IMR-90 (cell line): ENCODE measurements at regions not wholly inside any gene's neighbourhood (a gene's known extent, or its start where the extent isn't known, plus 50 kb on each side); places are given as distances from the start of the nearest gene placed in this dataset.
A peak's percentile ranks its signal among the peaks of the same experiment; 100 is the strongest.

ENCODE experiments used
- ATAC-seq: fragments of 200-7000 bp; cut with Tn5 transposase; 2 replicates; pipeline ENCODE4 v1.9.1; 2020; ENCODE audit warnings: low read depth, mild to moderate bottlenecking, moderate library complexity
- BruUV-seq: library from RNA; stranded (reverse); fragments of 400-500 nt; replicated peaks from 2 replicates; lab custom pipeline; 2021; lab: Mats Ljungman, UMichigan
- CTCF ChIA-PET: fragments of 300-600 bp; formaldehyde crosslinking; extraction: SDS; loops from one replicate; lab custom pipeline; 2021; ENCODE audit warnings: antibody characterized with exemption; lab: Yijun Ruan, JAX
- POLR2A ChIA-PET: fragments of 300-600 bp; sonication (Branson Sonifier 250); formaldehyde crosslinking; loops from one replicate; lab custom pipeline; 2022; ENCODE audit warnings: antibody characterized with exemption; ENCODE audit not compliant: unreplicated experiment; lab: Charles Lee
- DNase-seq: peaks from one replicate; pipeline ENCODE4 v3.0.0; 2013
- H2AFZ ChIP-seq: replicated peaks from 2 replicates; pipeline ENCODE3; 2013; ENCODE audit warnings: low read length, mild to moderate bottlenecking; ENCODE audit not compliant: poor library complexity
- H2AK5ac ChIP-seq: 2 replicates; pipeline ENCODE4 v1.6.1; 2013; ENCODE audit warnings: low read depth, low read length, inconsistent platforms
- H2AK9ac ChIP-seq: replicated peaks from 2 replicates; pipeline ENCODE3; 2013; ENCODE audit warnings: mild to moderate bottlenecking, low read depth, low read length, moderate library complexity; ENCODE audit not compliant: poor library complexity
- H2BK120ac ChIP-seq: 2 replicates; pipeline ENCODE4 v1.6.1; 2013; ENCODE audit warnings: low read depth, low read length, inconsistent platforms
- H2BK15ac ChIP-seq: 3 replicates; pipeline ENCODE4 v1.6.1; 2013; ENCODE audit warnings: low read depth, low read length, inconsistent platforms
- H2BK20ac ChIP-seq: 2 replicates; pipeline ENCODE4 v1.6.1; 2013; ENCODE audit warnings: low read depth, mild to moderate bottlenecking, inconsistent platforms, low read length, moderate library complexity
- H2BK5ac ChIP-seq: 2 replicates; pipeline ENCODE4 v1.6.1; 2013; ENCODE audit warnings: mild to moderate bottlenecking, low read depth, low read length, inconsistent platforms; ENCODE audit not compliant: poor library complexity, severe bottlenecking
- H3K14ac ChIP-seq: replicated peaks from 2 replicates; pipeline ENCODE4 v1.6.1; 2013; ENCODE audit warnings: low read depth, low read length, inconsistent platforms
- H3K18ac ChIP-seq: 2 replicates; pipeline ENCODE4 v1.6.1; 2013; ENCODE audit warnings: low read depth, low read length, control low read depth
- H3K23ac ChIP-seq: 2 replicates; pipeline ENCODE4 v1.6.1; 2013; ENCODE audit warnings: low read depth, low read length, inconsistent platforms
- H3K27ac ChIP-seq: 2 replicates; pipeline ENCODE4 v1.5.1; 2013; ENCODE audit warnings: mild to moderate bottlenecking, control low read depth, low read length; ENCODE audit not compliant: insufficient read depth
- H3K27me3 ChIP-seq: 2 replicates; pipeline ENCODE4 v1.6.1; 2013; ENCODE audit warnings: low read length; ENCODE audit not compliant: control insufficient read depth, insufficient read depth
- H3K36me3 ChIP-seq: 2 replicates; pipeline ENCODE4 v1.6.1; 2013; ENCODE audit warnings: low read length, mixed read lengths; ENCODE audit not compliant: control insufficient read depth, insufficient read depth
- H3K4ac ChIP-seq: 2 replicates; pipeline ENCODE4 v1.6.1; 2013; ENCODE audit warnings: low read depth, low read length, inconsistent platforms
- H3K4me1 ChIP-seq: 2 replicates; pipeline ENCODE4 v1.6.1; 2013; ENCODE audit warnings: low read length, mixed read lengths; ENCODE audit not compliant: control insufficient read depth, insufficient read depth
- H3K4me2 ChIP-seq: 2 replicates; pipeline ENCODE4 v1.6.1; 2013; ENCODE audit warnings: low read depth, mild to moderate bottlenecking, control low read depth, low read length, moderate library complexity
- H3K4me3 ChIP-seq: 2 replicates; pipeline ENCODE4 v1.5.1; 2013; ENCODE audit warnings: low read depth, mild to moderate bottlenecking, control low read depth, low read length, moderate library complexity; ENCODE audit not compliant: insufficient read depth
- H3K56ac ChIP-seq: 2 replicates; pipeline ENCODE4 v1.6.1; 2013; ENCODE audit warnings: low read length, inconsistent platforms; ENCODE audit not compliant: insufficient read depth; ENCODE audit errors: extremely low read depth
- H3K79me1 ChIP-seq, 2 experiments: 2 replicates each; pipeline ENCODE4 v1.6.1; 2013; ENCODE audit warnings: low read length in 2 of 2, inconsistent platforms in 1 of 2, low read depth in 1 of 2
- H3K9ac ChIP-seq: 2 replicates; pipeline ENCODE4 v1.6.1; 2013; ENCODE audit warnings: low read depth, low read length, control low read depth
- H3K9me1 ChIP-seq: 2 replicates; pipeline ENCODE4 v1.6.1; 2013; ENCODE audit warnings: low read length, inconsistent platforms; ENCODE audit not compliant: insufficient read depth
- H3K9me3 ChIP-seq: 2 replicates; pipeline ENCODE4 v1.6.1; 2013; ENCODE audit warnings: low read length; ENCODE audit not compliant: control insufficient read depth, insufficient read depth
- H4K20me1 ChIP-seq: 2 replicates; pipeline ENCODE4 v1.6.1; 2013; ENCODE audit warnings: low read length, inconsistent platforms; ENCODE audit not compliant: insufficient read depth
- H4K5ac ChIP-seq: 2 replicates; pipeline ENCODE4 v1.6.1; 2013; ENCODE audit warnings: mild to moderate bottlenecking, low read depth, low read length, control low read depth
- H4K8ac ChIP-seq, 2 experiments: 2 replicates each; pipeline ENCODE4 v1.6.1; 2013; ENCODE audit warnings: low read depth in 2 of 2, low read length in 2 of 2, control low read depth in 1 of 2, inconsistent platforms in 1 of 2
- H4K91ac ChIP-seq: 2 replicates; pipeline ENCODE4 v1.6.1; 2013; ENCODE audit warnings: low read depth, low read length, inconsistent platforms; ENCODE audit not compliant: insufficient read depth
- CTCF ChIP-seq: conservative IDR thresholded peaks from 2 replicates; pipeline ENCODE4 v1.5.1; 2012; ENCODE audit warnings: mild to moderate bottlenecking, low read depth, low read length, improper control_type of control experiment
- MAFK ChIP-seq: IDR thresholded peaks from 2 replicates; pipeline ENCODE4 v1.6.1; 2012; ENCODE audit warnings: low read depth, low read length, improper control_type of control experiment
- MAZ ChIP-seq: IDR thresholded peaks from 2 replicates; pipeline ENCODE4 v1.6.1; 2012; ENCODE audit warnings: low read depth, mild to moderate bottlenecking, low read length, improper control_type of control experiment, moderate library complexity, borderline replicate concordance
- POLR2A ChIP-seq: IDR thresholded peaks from 2 replicates; pipeline ENCODE4 v1.6.1; 2012; ENCODE audit warnings: mild to moderate bottlenecking, low read depth, low read length
- RAD21 ChIP-seq: IDR thresholded peaks from 2 replicates; pipeline ENCODE4 v1.6.1; 2012; ENCODE audit warnings: low read length, improper control_type of control experiment
- WGBS, 2 experiments: methylation state at CpG; one replicate each; pipeline versions ENCODE4 v1.1.5 to v1.1.7; 2013; ENCODE audit warnings: missing lambda C conversion rate in 2 of 2; ENCODE audit not compliant: insufficient read length in 1 of 2; ENCODE audit errors: extremely low coverage in 2 of 2; 5-methylcytosine and 5-hydroxymethylcytosine counted together
- dilution Hi-C: fragments of 300-500 bp; cut with HindIII; formaldehyde crosslinking; loops from one replicate; pipeline ENCODE4 v1.14.3; 2018; ENCODE audit warnings: low sequenced_read_pairs; ENCODE audit not compliant: unreplicated experiment
- in situ Hi-C: fragments of 300-500 bp; cut with MboI; formaldehyde crosslinking; loops from 3 replicates; pipeline ENCODE4 v1.14.3; 2019; ENCODE audit warnings: low sequenced_read_pairs, inconsistent platforms, mixed read lengths
- intact Hi-C: fragments of 100-400 bp; cut with micrococcal nuclease; formaldehyde crosslinking; loops from 2 replicates; pipeline ENCODE4 v1.10.0; 2022

- Histone ChIP-seq H3K18ac (no peak overlapping the region), H3K9me3 (no peaks in the 10 kb centered on the region), H2BK120ac (no peak overlapping the region), H3K14ac (no peak overlapping the region), H3K4me1 (no peaks in the 10 kb centered on the region), H2BK20ac (no peak overlapping the region), H3K27me3 (peaks cover 10% of the 10 kb centered on the region), H3K4me3 (no peak overlapping the region), H2AK9ac (no peak overlapping the region), H2BK15ac (no peak overlapping the region), H4K91ac (no peak overlapping the region), H3K56ac (no peak overlapping the region), H2BK5ac (no peak overlapping the region), H3K9me1 (no peaks in the 10 kb centered on the region), H3K4ac (no peak overlapping the region), H4K5ac (no peak overlapping the region), H3K79me1 (no peaks in the 10 kb centered on the region), H2AK5ac (no peak overlapping the region), H3K4me2 (no peak overlapping the region), H2AFZ (no peak overlapping the region), H3K27ac (no peak overlapping the region), H4K8ac (no peak overlapping the region), H3K9ac (no peak overlapping the region), H3K23ac (no peak overlapping the region), H4K20me1 (no peaks in the 10 kb centered on the region), H3K36me3 (no peaks in the 10 kb centered on the region)
- POLR2A ChIA-PET: no interaction called here
- WGBS, 2 experiments: no CpG with 5 or more reads among the region's 1 CpG
- peak; percentile 1 for DNase-seq
- CTCF ChIA-PET: no interaction called here
- dilution Hi-C loops: no loop called here
- in situ Hi-C loops: no loop called here
- ATAC-seq: no peak
- TF ChIP-seq RAD21 (no peak), MAFK (no peak), MAZ (no peak), CTCF (no peak), POLR2A (no peak)
- intact Hi-C loops: no loop called here
- BruUV-seq: no TSS peak
Observed at GRCh38 chr2:118705032-118705431, 142.4 kb downstream of the EN1 start.
